PC-3 (cell line): ENCODE measurements at regions not wholly inside any gene's neighbourhood (a gene's known extent, or its start where the extent isn't known, plus 50 kb on each side); places are given as distances from the start of the nearest gene placed in this dataset.

Source experiments
- ATAC-seq: fragments of 200-7000 bp; cut with Tn5 transposase; 2 replicates; pipeline ENCODE4 v1.9.1; 2020; ENCODE audit warnings: mild to moderate bottlenecking, moderate library complexity
- BruUV-seq: library from RNA; stranded (reverse); fragments of 400-500 nt; replicated peaks from 2 replicates; lab custom pipeline; 2021; lab: Mats Ljungman, UMichigan
- CTCF ChIA-PET: fragments of 300-600 bp; sonication (Branson Sonifier 250); formaldehyde crosslinking; loops from one replicate; lab custom pipeline; 2022; ENCODE audit warnings: antibody characterized with exemption; lab: Charles Lee
- POLR2A ChIA-PET: fragments of 300-600 bp; sonication (Branson Sonifier 250); formaldehyde crosslinking; loops from one replicate; lab custom pipeline; 2022; ENCODE audit warnings: antibody characterized with exemption; ENCODE audit not compliant: unreplicated experiment; lab: Charles Lee
- DNase-seq: peaks from one replicate; pipeline ENCODE4 v3.0.0-alpha.2; 2015
- H2AFZ ChIP-seq: fragments of 300-600 bp; sonication (generic); 2 replicates; pipeline ENCODE4 v1.6.0; 2016; ENCODE audit warnings: antibody characterized with exemption, low read length
- H3F3A ChIP-seq: fragments of 300-600 bp; sonication (generic); one replicate; pipeline ENCODE4 v1.6.0; 2017; ENCODE audit warnings: antibody characterized with exemption, low read length, control low read depth, mild to moderate bottlenecking; ENCODE audit not compliant: unreplicated experiment
- H3K27ac ChIP-seq: fragments of 300-600 bp; sonication (generic); 2 replicates; pipeline ENCODE4 v1.5.1; 2016; ENCODE audit warnings: mild to moderate bottlenecking, low read length
- H3K27me3 ChIP-seq: fragments of 300-600 bp; sonication (generic); 2 replicates; pipeline ENCODE4 v1.6.1; 2016; ENCODE audit warnings: low read length, mixed read lengths
- H3K36me3 ChIP-seq: fragments of 300-600 bp; sonication (generic); 2 replicates; pipeline ENCODE4 v1.6.1; 2016; ENCODE audit warnings: low read depth, mixed run types, low read length, mixed read lengths
- H3K4me1 ChIP-seq: fragments of 300-600 bp; sonication (generic); 2 replicates; pipeline ENCODE4 v1.5.1; 2016; ENCODE audit warnings: low read length; ENCODE audit not compliant: insufficient read depth
- H3K4me2 ChIP-seq: fragments of 300-600 bp; sonication (generic); 2 replicates; pipeline ENCODE4 v1.6.0; 2016; ENCODE audit warnings: low read length
- H3K4me3 ChIP-seq: fragments of 300-600 bp; sonication (generic); 2 replicates; pipeline ENCODE4 v1.5.1; 2016; ENCODE audit warnings: mild to moderate bottlenecking, low read length, mixed read lengths
- H3K79me2 ChIP-seq: fragments of 300-600 bp; sonication (generic); 2 replicates; pipeline ENCODE4 v1.6.1; 2017; ENCODE audit warnings: low read length, mixed read lengths
- H3K9ac ChIP-seq: fragments of 300-600 bp; sonication (generic); 2 replicates; pipeline ENCODE4 v1.6.0; 2016; ENCODE audit warnings: mild to moderate bottlenecking, low read length
- H3K9me2 ChIP-seq: fragments of 300-600 bp; sonication (generic); replicated peaks from 2 replicates; pipeline ENCODE4 v1.6.1; 2016; ENCODE audit warnings: mixed run types, low read length, mixed read lengths
- H3K9me3 ChIP-seq: fragments of 300-600 bp; sonication (generic); 2 replicates; pipeline ENCODE4 v1.6.1; 2016; ENCODE audit warnings: low read length, mixed read lengths
- H4K20me1 ChIP-seq: fragments of 300-600 bp; sonication (generic); 2 replicates; pipeline ENCODE4 v1.6.1; 2016; ENCODE audit warnings: low read length, mixed read lengths
- CTCF ChIP-seq: fragments of 300-600 bp; sonication (generic); conservative IDR thresholded peaks from 2 replicates; pipeline ENCODE4 v1.5.1; 2017; ENCODE audit warnings: antibody characterized with exemption, low read depth, mild to moderate bottlenecking, low read length
- EZH2 ChIP-seq: fragments of 300-600 bp; sonication (generic); IDR thresholded peaks from one replicate; pipeline ENCODE4 v1.6.1; 2017; ENCODE audit warnings: antibody characterized with exemption, mild to moderate bottlenecking, low read length; ENCODE audit not compliant: unreplicated experiment
- EZH2phosphoT487 ChIP-seq: fragments of 300-600 bp; sonication (generic); IDR thresholded peaks from 2 replicates; pipeline ENCODE4 v1.6.1; 2018; ENCODE audit warnings: mild to moderate bottlenecking, antibody characterized with exemption, low read length, borderline replicate concordance
- intact Hi-C: fragments of 100-400 bp; cut with micrococcal nuclease; formaldehyde crosslinking; loops from 2 replicates; pipeline ENCODE4 v1.9.0; 2023

- no peaks in the 10 kb centered on the region for H4K20me1 ChIP-seq
- no peaks in the 10 kb centered on the region for H3K36me3 ChIP-seq
- H2AFZ ChIP-seq: no peak overlapping the region
- ChIA-PET CTCF (no interaction called here), POLR2A (no interaction called here)
- no peak overlapping the region for H3K9ac ChIP-seq
- H3K4me2 ChIP-seq: no peak overlapping the region
- no peak overlapping the region for H3K27ac ChIP-seq
- TF ChIP-seq EZH2 (no peak), EZH2phosphoT487 (no peak), CTCF (no peak)
- no peaks in the 10 kb centered on the region for H3K27me3 ChIP-seq
- H3K4me1 ChIP-seq: peaks cover 5% of the 10 kb centered on the region
- H3K4me3 ChIP-seq: no peak overlapping the region
- no peak for ATAC-seq
- no peak for DNase-seq
- H3F3A ChIP-seq: no peaks in the 10 kb centered on the region
- no peaks in the 10 kb centered on the region for H3K9me2 ChIP-seq
- BruUV-seq: no TSS peak
- intact Hi-C loops: no loop called here
- H3K9me3 ChIP-seq: no peaks in the 10 kb centered on the region
- no peaks in the 10 kb centered on the region for H3K79me2 ChIP-seq
Observed at GRCh38 chr4:156643826-156644225, 327.8 kb downstream of the PDGFC start.

GRCh38 chr4:156642161-156642560, 329.4 kb downstream of the PDGFC start:
- no peaks in the 10 kb centered on the region for H4K20me1 ChIP-seq
- H3K9me3 ChIP-seq: no peaks in the 10 kb centered on the region
- ChIA-PET CTCF (no interaction called here), POLR2A (no interaction called here)
- no peak overlapping the region for H3K4me3 ChIP-seq
- no peak overlapping the region for H3K4me2 ChIP-seq
- DNase-seq (no peak), ATAC-seq (no peak)
- TF ChIP-seq EZH2phosphoT487: no peak
- TF ChIP-seq EZH2: no peak
- intact Hi-C loops: no loop called here
- BruUV-seq: no TSS peak
- no peaks in the 10 kb centered on the region for H3K27me3 ChIP-seq
- no peak overlapping the region for H3K9ac ChIP-seq
- no peak overlapping the region for H2AFZ ChIP-seq
- H3K9me2 ChIP-seq: no peaks in the 10 kb centered on the region
- no peaks in the 10 kb centered on the region for H3K79me2 ChIP-seq
- no peaks in the 10 kb centered on the region for H3F3A ChIP-seq
- H3K4me1 ChIP-seq: peaks cover 6% of the 10 kb centered on the region
- no peak overlapping the region for H3K27ac ChIP-seq
- no peaks in the 10 kb centered on the region for H3K36me3 ChIP-seq

GRCh38 chr4:156638925-156639605, 332.5 kb downstream of the PDGFC start:
- Histone ChIP-seq H3F3A (no peaks in the 10 kb centered on the region), H3K4me3 (no peak overlapping the region), H3K9ac (no peak overlapping the region), H3K4me1 (peaks cover 6% of the 10 kb centered on the region), H3K27ac (no peak overlapping the region), H3K9me2 (no peaks in the 10 kb centered on the region), H4K20me1 (no peaks in the 10 kb centered on the region), H2AFZ (no peak overlapping the region), H3K36me3 (no peaks in the 10 kb centered on the region), H3K79me2 (no peaks in the 10 kb centered on the region), H3K9me3 (no peaks in the 10 kb centered on the region), H3K27me3 (no peaks in the 10 kb centered on the region), H3K4me2 (no peak overlapping the region)
- TF ChIP-seq EZH2phosphoT487: no peak
- no peak for TF ChIP-seq EZH2
- no peak for TF ChIP-seq CTCF
- POLR2A ChIA-PET: no interaction called here
- DNase-seq: peak; percentile 33
- no TSS peak for BruUV-seq
- CTCF ChIA-PET: no interaction called here
- peak; percentile 48 for ATAC-seq
- intact Hi-C loops: no loop called here
